IgD-negative memory B cell (primary cell): ENCODE measurements at regions not wholly inside any gene's neighbourhood (a gene's known extent, or its start where the extent isn't known, plus 50 kb on each side); places are given as distances from the start of the nearest gene placed in this dataset.

Source experiments
- H3K27ac Mint-ChIP-seq, 3 donors: one replicate each; pipeline ENCODE4 v1.8.0; 2020 to 2022; ENCODE audit warnings: mild to moderate bottlenecking in 3 of 3, mixed read lengths in 3 of 3, moderate library complexity in 1 of 3
- H3K27me3 Mint-ChIP-seq: one replicate; pipeline ENCODE4 v1.8.0; 2021; ENCODE audit warnings: mixed read lengths
- H3K36me3 Mint-ChIP-seq: one replicate; pipeline ENCODE4 v1.8.0; 2020; ENCODE audit warnings: mild to moderate bottlenecking, mixed read lengths
- H3K4me1 Mint-ChIP-seq, 3 donors: one replicate each; pipeline ENCODE4 v1.8.0; 2020 to 2022; ENCODE audit warnings: mixed read lengths in 3 of 3, mild to moderate bottlenecking in 1 of 3
- H3K4me3 Mint-ChIP-seq, 4 donors: one replicate each; pipeline ENCODE4 v1.8.0; 2020 to 2022; ENCODE audit warnings: mild to moderate bottlenecking in 4 of 4, mixed read lengths in 4 of 4, moderate library complexity in 3 of 4
- H3K9me3 Mint-ChIP-seq, 3 donors: one replicate each; pipeline ENCODE4 v1.8.0; 2020 to 2021; ENCODE audit warnings: mixed read lengths in 3 of 3, mild to moderate bottlenecking in 1 of 3

DNA sequence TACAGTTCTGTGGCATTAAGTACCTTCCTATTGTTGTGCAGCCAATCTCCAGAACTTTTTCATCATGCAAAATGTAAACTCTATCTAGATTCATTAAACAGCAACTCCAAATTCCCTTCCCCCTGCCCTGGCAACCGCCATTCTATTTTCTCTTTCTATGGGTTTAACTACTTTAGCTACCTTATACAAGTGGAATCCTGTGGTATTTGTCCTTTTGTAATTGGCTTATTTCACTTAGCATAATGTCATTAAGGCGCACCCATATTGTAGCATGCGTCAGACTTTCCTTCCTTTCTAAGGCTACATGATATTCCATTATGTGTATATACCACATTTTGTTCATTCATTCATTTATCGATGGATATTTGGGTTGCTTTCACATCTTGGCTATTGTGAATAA is 142.4 kb downstream of the CAAP1 start:
- no peaks in the 10 kb centered on the region for H3K9me3 Mint-ChIP-seq
- peaks cover 0 to 7% (median 3%) of the 10 kb centered on the region in 3 donors for H3K4me1 Mint-ChIP-seq

GRCh38 chr9:26748449-26749058 is 144.0 kb downstream of the CAAP1 start:
- Mint-ChIP-seq H3K36me3 (no peaks in the 10 kb centered on the region), H3K27ac (no peak overlapping the region), H3K4me1 (peaks cover 0 to 7% (median 3%) of the 10 kb centered on the region in 3 donors), H3K27me3 (no peaks in the 10 kb centered on the region), H3K4me3 (no peak overlapping the region), H3K9me3 (no peaks in the 10 kb centered on the region)

More for the DNA sequence above, 142.4 kb downstream of the CAAP1 start:
- Mint-ChIP-seq H3K4me3 (no peak overlapping the region), H3K27ac (no peak overlapping the region), H3K27me3 (no peaks in the 10 kb centered on the region), H3K36me3 (no peaks in the 10 kb centered on the region)

GRCh38 chr9:26747611-26748010 is 145.0 kb downstream of the CAAP1 start:
- Mint-ChIP-seq H3K27ac (no peak overlapping the region), H3K27me3 (no peaks in the 10 kb centered on the region), H3K36me3 (no peaks in the 10 kb centered on the region), H3K4me3 (no peak overlapping the region), H3K9me3 (no peaks in the 10 kb centered on the region), H3K4me1 (peaks cover 0 to 7% (median 3%) of the 10 kb centered on the region in 3 donors)

GRCh38 chr9:26746357-26747072 is 146.1 kb downstream of the CAAP1 start:
- peaks cover 3% of the 10 kb centered on the region for H3K27me3 Mint-ChIP-seq
- H3K27ac Mint-ChIP-seq: no peak overlapping the region
- H3K36me3 Mint-ChIP-seq: no peaks in the 10 kb centered on the region
- H3K4me1 Mint-ChIP-seq: peaks cover 0 to 7% (median 3%) of the 10 kb centered on the region in 3 donors
- H3K9me3 Mint-ChIP-seq: no peaks in the 10 kb centered on the region
- no peak overlapping the region for H3K4me3 Mint-ChIP-seq

GRCh38 chr9:26745111-26745510 is 147.5 kb downstream of the CAAP1 start:
- Mint-ChIP-seq H3K36me3 (no peaks in the 10 kb centered on the region), H3K9me3 (peaks cover 0 to 3% (median 0%) of the 10 kb centered on the region in 3 donors), H3K27me3 (peaks cover 4% of the 10 kb centered on the region), H3K4me3 (no peak overlapping the region), H3K27ac (no peak overlapping the region), H3K4me1 (peaks cover 0 to 7% (median 3%) of the 10 kb centered on the region in 3 donors)

DNA sequence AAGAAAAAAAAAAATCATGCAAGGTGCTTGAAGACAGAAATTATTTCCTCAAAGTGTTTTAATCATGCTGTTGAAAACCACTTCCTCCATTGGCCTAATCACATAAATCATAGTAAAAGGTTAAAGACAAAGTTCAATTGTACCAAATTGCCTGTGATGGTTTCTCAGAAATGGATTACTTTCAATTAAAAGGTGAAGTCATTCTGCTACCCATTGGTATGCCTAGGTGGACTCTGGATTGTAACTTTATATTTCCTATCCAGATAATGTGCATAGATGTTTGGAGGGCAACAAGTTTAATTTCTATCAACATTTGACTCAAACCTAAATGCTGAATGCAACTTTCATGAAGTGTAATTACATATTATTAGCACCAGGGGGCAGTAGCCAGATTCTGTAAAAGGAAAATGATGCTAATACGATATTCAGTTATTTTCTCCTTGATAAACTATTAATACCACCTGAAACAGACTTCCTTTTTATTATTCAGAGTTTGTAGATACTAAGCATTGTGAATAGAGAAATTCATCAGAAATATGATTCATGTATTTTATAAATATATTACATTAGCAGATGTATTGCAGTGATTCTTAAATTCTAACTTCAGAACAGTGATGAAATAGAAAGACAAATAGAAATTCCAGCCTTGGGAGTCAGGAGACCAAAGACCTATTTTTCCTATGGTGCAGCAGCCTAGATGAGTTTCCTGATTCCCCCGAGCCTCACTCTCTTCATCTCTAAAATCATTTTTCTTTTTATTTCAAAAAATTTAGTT is 148.2 kb downstream of the CAAP1 start:
- H3K4me1 Mint-ChIP-seq: peaks cover 0 to 7% (median 3%) of the 10 kb centered on the region in 3 donors
- H3K27ac Mint-ChIP-seq: no peak overlapping the region
- H3K9me3 Mint-ChIP-seq: peaks cover 0 to 7% (median 5%) of the 10 kb centered on the region in 3 donors
- H3K36me3 Mint-ChIP-seq: no peaks in the 10 kb centered on the region
- peaks cover 4% of the 10 kb centered on the region for H3K27me3 Mint-ChIP-seq
- no peak overlapping the region for H3K4me3 Mint-ChIP-seq

- peaks cover 4% of the 10 kb centered on the region for H3K27me3 Mint-ChIP-seq
- H3K9me3 Mint-ChIP-seq: peaks cover 4 to 13% (median 11%) of the 10 kb centered on the region in 3 donors
- no peak overlapping the region for H3K27ac Mint-ChIP-seq
- H3K4me3 Mint-ChIP-seq: no peak overlapping the region
- peaks cover 0 to 7% (median 3%) of the 10 kb centered on the region in 3 donors for H3K4me1 Mint-ChIP-seq
- H3K36me3 Mint-ChIP-seq: no peaks in the 10 kb centered on the region
Measured at GRCh38 chr9:26742828-26743476, 149.7 kb downstream of the CAAP1 start.

- Mint-ChIP-seq H3K4me3 (no peak overlapping the region), H3K4me1 (no peaks in the 10 kb centered on the region), H3K27ac (no peak overlapping the region), H3K36me3 (no peaks in the 10 kb centered on the region), H3K27me3 (peaks cover 11% of the 10 kb centered on the region), H3K9me3 (peaks cover 10 to 27% (median 18%) of the 10 kb centered on the region in 3 donors)
Measured at GRCh38 chr9:26735160-26735559, 157.4 kb downstream of the CAAP1 start.

GRCh38 chr9:26729187-26729586 is 163.4 kb downstream of the CAAP1 start:
- Mint-ChIP-seq H3K27me3 (peaks cover 2% of the 10 kb centered on the region), H3K9me3 (peaks cover 0 to 7% (median 1%) of the 10 kb centered on the region in 3 donors), H3K4me1 (no peaks in the 10 kb centered on the region), H3K36me3 (no peaks in the 10 kb centered on the region), H3K27ac (no peak overlapping the region), H3K4me3 (no peak overlapping the region)

DNA sequence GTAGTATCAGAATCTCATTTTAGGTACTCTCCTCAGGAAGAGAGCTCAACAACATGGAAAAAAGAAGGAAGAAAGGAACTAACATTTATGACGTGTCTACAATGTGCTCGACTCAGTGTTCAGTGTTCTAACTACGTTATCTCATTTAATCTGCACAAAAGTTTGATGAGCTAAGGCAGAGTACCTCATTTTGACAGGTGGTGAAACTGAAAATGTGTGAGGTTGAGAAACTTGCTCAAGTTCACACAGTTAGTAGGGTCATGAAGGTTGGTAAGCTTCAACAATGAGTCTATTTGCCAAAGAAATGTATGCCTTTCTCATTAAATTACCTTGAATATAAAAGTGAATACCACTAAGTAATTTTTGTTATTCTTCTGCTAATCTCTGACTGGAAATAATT is 165.1 kb downstream of the CAAP1 start:
- no peaks in the 10 kb centered on the region for H3K36me3 Mint-ChIP-seq
- no peak overlapping the region for H3K4me3 Mint-ChIP-seq
- H3K4me1 Mint-ChIP-seq: peaks cover 0 to 2% (median 0%) of the 10 kb centered on the region in 3 donors
- H3K27me3 Mint-ChIP-seq: peaks cover 2% of the 10 kb centered on the region
- no peak overlapping the region for H3K27ac Mint-ChIP-seq
- H3K9me3 Mint-ChIP-seq: no peaks in the 10 kb centered on the region

DNA sequence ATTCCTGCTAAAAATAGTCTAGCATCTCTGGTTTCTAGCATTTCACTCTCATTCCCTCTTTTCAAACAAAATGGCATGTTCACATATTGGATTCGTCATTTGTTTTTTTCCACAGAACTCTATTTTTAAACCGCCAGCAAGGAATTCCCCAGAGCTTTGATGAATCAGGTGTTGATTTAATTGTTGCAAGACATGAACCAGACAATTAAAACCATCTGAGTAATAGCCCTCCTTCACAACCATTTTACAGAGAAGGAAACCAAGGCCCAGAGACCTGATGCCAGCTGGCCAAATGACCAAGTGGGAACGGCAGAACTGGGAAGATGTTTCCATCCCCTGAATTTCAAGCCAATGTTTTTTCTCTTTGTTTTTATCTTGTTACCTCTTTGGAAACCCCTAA is 167.0 kb downstream of the CAAP1 start:
- Mint-ChIP-seq H3K9me3 (no peaks in the 10 kb centered on the region), H3K27ac (no peak overlapping the region), H3K27me3 (peaks cover 2% of the 10 kb centered on the region), H3K4me3 (no peak overlapping the region), H3K4me1 (peaks cover 0 to 2% (median 0%) of the 10 kb centered on the region in 3 donors), H3K36me3 (no peaks in the 10 kb centered on the region)

DNA sequence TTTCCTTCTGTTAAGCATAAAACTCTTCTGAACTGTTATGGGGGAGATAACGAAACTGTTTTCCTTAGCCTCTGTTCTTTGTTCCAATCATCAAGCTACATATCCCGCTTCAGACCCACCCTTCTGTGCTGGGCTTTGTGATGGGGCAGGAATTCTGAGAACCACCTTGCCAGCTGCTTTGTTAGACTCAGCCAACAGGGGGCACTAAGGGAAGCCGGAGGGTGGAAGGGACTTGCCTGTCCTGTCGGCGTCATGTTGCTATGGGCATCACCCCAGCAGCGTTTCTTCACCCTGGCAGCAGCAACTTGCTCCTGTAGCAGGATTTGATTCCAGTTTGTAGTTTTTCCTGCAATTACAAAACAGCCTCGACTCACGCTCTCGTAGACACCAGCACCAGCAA is 169.1 kb downstream of the CAAP1 start:
- Mint-ChIP-seq H3K4me3 (no peak overlapping the region), H3K4me1 (peaks cover 0 to 2% (median 0%) of the 10 kb centered on the region in 3 donors), H3K27ac (no peak overlapping the region), H3K36me3 (no peaks in the 10 kb centered on the region), H3K9me3 (no peaks in the 10 kb centered on the region), H3K27me3 (peaks cover 3% of the 10 kb centered on the region)

DNA sequence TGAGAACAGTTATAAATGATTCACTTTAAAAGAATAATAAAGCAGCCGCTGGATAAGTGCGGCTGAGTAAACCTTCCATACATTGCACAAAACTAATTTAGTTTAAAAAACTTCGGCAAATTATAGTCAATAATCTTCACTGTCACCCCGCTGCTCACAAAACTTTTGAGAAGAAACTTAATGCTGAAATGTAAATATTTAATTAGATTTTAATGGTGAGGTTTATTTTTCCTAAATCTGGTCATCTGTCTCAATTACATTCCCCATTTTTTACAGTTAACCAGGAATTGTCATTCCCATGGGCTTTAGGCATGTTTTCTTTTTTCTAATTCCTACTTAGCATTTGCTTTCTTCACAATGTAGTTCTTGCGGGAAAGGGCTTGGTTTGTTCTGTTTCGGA is 169.8 kb downstream of the CAAP1 start:
- no peaks in the 10 kb centered on the region for H3K9me3 Mint-ChIP-seq
- H3K27me3 Mint-ChIP-seq: peaks cover 3% of the 10 kb centered on the region
- no peaks in the 10 kb centered on the region for H3K36me3 Mint-ChIP-seq
- H3K4me1 Mint-ChIP-seq: peaks cover 0 to 2% (median 0%) of the 10 kb centered on the region in 3 donors
- H3K27ac Mint-ChIP-seq: no peak overlapping the region
- no peak overlapping the region for H3K4me3 Mint-ChIP-seq

DNA sequence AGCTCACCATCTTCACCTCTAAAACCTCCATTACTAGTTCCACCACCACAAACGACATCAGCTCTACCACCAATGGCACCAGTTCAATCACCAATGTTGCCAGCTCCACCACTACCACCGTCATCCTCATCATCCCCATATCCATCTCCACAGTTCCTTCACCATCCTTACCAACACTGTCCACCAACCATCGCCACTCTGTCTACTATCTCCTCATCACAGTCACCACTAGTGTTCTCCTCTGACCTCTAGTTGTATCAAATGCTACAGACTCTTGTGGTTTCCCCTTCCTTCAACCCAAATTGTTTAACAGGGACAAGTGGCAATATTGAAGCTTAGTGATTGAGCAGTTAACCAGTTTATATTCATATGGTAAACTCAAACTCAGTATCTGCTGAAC is 182.6 kb downstream of the CAAP1 start:
- H3K27me3 Mint-ChIP-seq: no peaks in the 10 kb centered on the region
- no peaks in the 10 kb centered on the region for H3K36me3 Mint-ChIP-seq
- H3K4me3 Mint-ChIP-seq: no peak overlapping the region
- H3K27ac Mint-ChIP-seq: no peak overlapping the region
- no peaks in the 10 kb centered on the region for H3K9me3 Mint-ChIP-seq
- no peaks in the 10 kb centered on the region for H3K4me1 Mint-ChIP-seq

DNA sequence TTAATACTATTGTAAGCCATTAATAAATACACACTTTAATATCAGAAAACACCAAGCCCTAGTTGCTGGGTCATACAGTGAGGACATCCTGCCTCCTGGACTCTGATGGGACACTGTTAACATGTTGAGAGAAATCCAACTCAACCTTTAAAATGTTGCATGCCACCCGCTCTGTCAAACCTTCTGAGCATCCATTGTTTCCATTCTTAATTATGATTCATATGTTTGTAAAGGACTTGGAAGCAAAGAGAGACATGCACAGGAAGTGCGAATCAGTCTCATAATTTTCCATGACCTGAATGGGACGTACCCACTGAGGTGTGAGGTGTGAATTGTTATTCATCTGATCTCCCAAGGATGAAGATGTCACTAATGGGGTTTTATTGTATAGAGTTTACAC is 186.4 kb downstream of the CAAP1 start:
- Mint-ChIP-seq H3K9me3 (peaks cover 0 to 4% (median 0%) of the 10 kb centered on the region in 3 donors), H3K27ac (no peak overlapping the region), H3K4me3 (no peak overlapping the region), H3K4me1 (no peaks in the 10 kb centered on the region), H3K27me3 (peaks cover 2% of the 10 kb centered on the region), H3K36me3 (no peaks in the 10 kb centered on the region)
